Liver (tissue), 8 donors: ENCODE measurements at regions not wholly inside any gene's neighbourhood (a gene's known extent, or its start where the extent isn't known, plus 50 kb on each side); places are given as distances from the start of the nearest gene placed in this dataset.

Experiments
- DNase-seq: peaks from one replicate; pipeline ENCODE4 v3.0.0-alpha.2; 2017; ENCODE audit warnings: low spot score
- H3K27ac ChIP-seq, 2 donors: one replicate each; pipeline ENCODE4 v1.7.0; 2013; ENCODE audit warnings: inconsistent platforms in 2 of 2, low read length in 2 of 2, control low read depth in 1 of 2, low read depth in 1 of 2, mild to moderate bottlenecking in 1 of 2
- H3K27me3 ChIP-seq, 4 donors: one replicate each; pipeline versions ENCODE4 v1.6.1 to v1.7.0; 2013; ENCODE audit warnings: low read length in 3 of 4, inconsistent platforms in 1 of 4, mild to moderate bottlenecking in 1 of 4, moderate library complexity in 1 of 4; ENCODE audit not compliant: control insufficient read depth in 4 of 4, insufficient read depth in 4 of 4
- H3K36me3 ChIP-seq, 4 donors: one replicate each; pipeline versions ENCODE4 v1.6.1 to v1.7.0; 2013; ENCODE audit warnings: low read length in 3 of 4, mild to moderate bottlenecking in 3 of 4, low read depth in 1 of 4, moderate library complexity in 1 of 4; ENCODE audit not compliant: control insufficient read depth in 4 of 4, insufficient read depth in 3 of 4
- H3K4me1 ChIP-seq, 4 donors: one replicate each; pipeline versions ENCODE4 v1.6.1 to v1.7.0; 2013; ENCODE audit warnings: low read length in 3 of 4, mild to moderate bottlenecking in 3 of 4, moderate library complexity in 1 of 4; ENCODE audit not compliant: control insufficient read depth in 4 of 4, insufficient read depth in 4 of 4
- H3K4me3 ChIP-seq, 3 donors: one replicate each; pipeline versions ENCODE4 v1.6.1 to v1.7.0; 2013; ENCODE audit warnings: low read length in 3 of 3, control low read depth in 1 of 3, low read depth in 1 of 3, mild to moderate bottlenecking in 1 of 3
- H3K9ac ChIP-seq, 2 donors: one replicate each; pipeline ENCODE4 v1.7.0; 2013; ENCODE audit warnings: low read length in 2 of 2, mild to moderate bottlenecking in 2 of 2, moderate library complexity in 2 of 2, control low read depth in 1 of 2, low read depth in 1 of 2
- H3K9me3 ChIP-seq, 4 donors: one replicate each; pipeline versions ENCODE4 v1.6.1 to v1.7.0; 2013; ENCODE audit warnings: low read length in 3 of 4; ENCODE audit not compliant: control insufficient read depth in 4 of 4
- ATF3 ChIP-seq: IDR thresholded peaks from 2 replicates; pipeline ENCODE4 v1.6.1; 2016; ENCODE audit warnings: antibody characterized with exemption
- CTCF ChIP-seq: fragments of 150-350 bp; IDR thresholded peaks from 2 replicates; pipeline ENCODE4 v1.5.1; 2017; ENCODE audit warnings: improper control_type of control experiment, low read depth, low read length; ENCODE audit not compliant: missing input control
- EGR1 ChIP-seq, 2 donors: IDR thresholded peaks; 2 replicates each; pipeline ENCODE4 v1.6.1; 2016 to 2018; ENCODE audit warnings: antibody characterized with exemption in 2 of 2, low read depth in 2 of 2
- FOXA1 ChIP-seq: IDR thresholded peaks from 2 replicates; pipeline ENCODE4 v1.6.1; 2016; ENCODE audit warnings: antibody characterized with exemption
- FOXA2 ChIP-seq: IDR thresholded peaks from 2 replicates; pipeline ENCODE4 v1.6.1; 2016; ENCODE audit warnings: antibody characterized with exemption
- GABPA ChIP-seq, 2 donors: IDR thresholded peaks in 1 of 2; conservative IDR thresholded peaks in 1 of 2; 2 replicates each; pipeline ENCODE4 v1.6.1; 2016; ENCODE audit warnings: antibody characterized with exemption in 2 of 2, mild to moderate bottlenecking in 1 of 2, moderate library complexity in 1 of 2
- HNF4A ChIP-seq, 2 donors: conservative IDR thresholded peaks; 2 replicates each; pipeline ENCODE4 v1.6.1; 2016; ENCODE audit warnings: antibody characterized with exemption in 2 of 2, mild to moderate bottlenecking in 2 of 2
- HNF4G ChIP-seq: IDR thresholded peaks from 2 replicates; pipeline ENCODE4 v1.6.1; 2016; ENCODE audit warnings: antibody characterized with exemption
- JUND ChIP-seq, 2 donors: IDR thresholded peaks; 2 replicates each; pipeline ENCODE4 v1.6.1; 2016; ENCODE audit warnings: antibody characterized with exemption in 2 of 2
- MAX ChIP-seq: IDR thresholded peaks from 2 replicates; pipeline ENCODE4 v1.6.1; 2016; ENCODE audit warnings: antibody characterized with exemption
- NR2F2 ChIP-seq: IDR thresholded peaks from 2 replicates; pipeline ENCODE4 v1.6.1; 2016; ENCODE audit warnings: antibody characterized with exemption
- RAD21 ChIP-seq, 2 donors: IDR thresholded peaks; 2 replicates each; pipeline ENCODE4 v1.6.1; 2016; ENCODE audit warnings: antibody characterized with exemption in 2 of 2, mild to moderate bottlenecking in 2 of 2
- REST ChIP-seq: IDR thresholded peaks from 2 replicates; pipeline ENCODE4 v1.6.1; 2016; ENCODE audit warnings: antibody characterized with exemption, mild to moderate bottlenecking
- RXRA ChIP-seq, 2 donors: IDR thresholded peaks; 2 replicates each; pipeline ENCODE4 v1.6.1; 2017 to 2018; ENCODE audit warnings: antibody characterized with exemption in 2 of 2, mild to moderate bottlenecking in 1 of 2
- SP1 ChIP-seq: IDR thresholded peaks from 2 replicates; pipeline ENCODE4 v1.6.1; 2018; ENCODE audit warnings: antibody characterized with exemption, mild to moderate bottlenecking
- TAF1 ChIP-seq: conservative IDR thresholded peaks from 2 replicates; pipeline ENCODE4 v1.6.1; 2016; ENCODE audit warnings: antibody characterized with exemption, mild to moderate bottlenecking
- YY1 ChIP-seq: IDR thresholded peaks from 2 replicates; pipeline ENCODE4 v1.6.1; 2016; ENCODE audit warnings: antibody characterized with exemption, mild to moderate bottlenecking
- ZBTB33 ChIP-seq: IDR thresholded peaks from 2 replicates; pipeline ENCODE4 v1.6.1; 2016; ENCODE audit warnings: antibody characterized with exemption
- WGBS: extraction: QIAGEN DNeasy Blood & Tissue Kit; methylation state at CpG from one replicate; pipeline ENCODE4 v1.1.7; 2013; 5-methylcytosine and 5-hydroxymethylcytosine counted together
- donor health status: healthy.
- donor health status: healthy.
- donor health status: healthy.
- donor health status: healthy.
- donor health status: healthy.

- peaks cover 0 to 3% (median 0%) of the 10 kb centered on the region in 4 donors for H3K36me3 ChIP-seq
- no peaks in the 10 kb centered on the region for H3K27me3 ChIP-seq
- no peak overlapping the region for H3K9ac ChIP-seq
- WGBS, result 71% methylated on average over 4 of the region's 4 CpGs
- H3K4me3 ChIP-seq, result no peak overlapping the region
- H3K9me3 ChIP-seq, result peaks cover 2 to 11% (median 4%) of the 10 kb centered on the region in 4 donors
- H3K4me1 ChIP-seq, result no peaks in the 10 kb centered on the region
- DNase-seq, result no peak
- no peak overlapping the region for H3K27ac ChIP-seq
- no peak for TF ChIP-seq JUND (IDR thresholded peaks at IDR 0.05)
- no peak for TF ChIP-seq HNF4G
- TF ChIP-seq EGR1 (IDR thresholded peaks at IDR 0.05; ENCODE audit: low read depth in 2 of 2), result no peak
- TF ChIP-seq GABPA (IDR thresholded peaks at IDR 0.05 in 1 of 2, conservative IDR thresholded peaks at IDR 0.05 in 1 of 2), result no peak
- TF ChIP-seq MAX, result no peak
- no peak for TF ChIP-seq CTCF
- TF ChIP-seq ZBTB33, result no peak
- no peak for TF ChIP-seq ATF3
- no peak for TF ChIP-seq RAD21 (IDR thresholded peaks at IDR 0.05)
- TF ChIP-seq HNF4A (conservative IDR thresholded peaks at IDR 0.05), result no peak
- no peak for TF ChIP-seq FOXA2
- TF ChIP-seq YY1, result no peak
- TF ChIP-seq SP1, result no peak
- no peak for TF ChIP-seq REST
- no peak for TF ChIP-seq NR2F2
- no peak for TF ChIP-seq FOXA1
- no peak for TF ChIP-seq TAF1
- TF ChIP-seq RXRA (IDR thresholded peaks at IDR 0.05), result no peak
Measured at GRCh38 chr16:65422934-65423333, 301.1 kb upstream of the CDH11 start.
